ENCODE measurements at regions not wholly inside any gene's neighbourhood (a gene's known extent, or its start where the extent isn't known, plus 50 kb on each side); places are given as distances from the start of the nearest gene placed in this dataset.

- no peak for TF ChIP-seq FOXA1 (IDR thresholded peaks at IDR 0.05)
- TF ChIP-seq CTCF (IDR thresholded peaks at IDR 0.05; ENCODE audit: low read depth, low read length, missing input control), result no peak
- TF ChIP-seq, protein P1, sequence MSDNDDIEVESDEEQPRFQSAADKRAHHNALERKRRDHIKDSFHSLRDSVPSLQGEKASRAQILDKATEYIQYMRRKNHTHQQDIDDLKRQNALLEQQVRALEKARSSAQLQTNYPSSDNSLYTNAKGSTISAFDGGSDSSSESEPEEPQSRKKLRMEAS (IDR thresholded peaks at IDR 0.05), result no peak
- no peak for TF ChIP-seq RAD21 (IDR thresholded peaks at IDR 0.05)
- no peak for TF ChIP-seq SP1 (IDR thresholded peaks at IDR 0.05)
- TF ChIP-seq GABPA (IDR thresholded peaks at IDR 0.05 in 1 of 2, conservative IDR thresholded peaks at IDR 0.05 in 1 of 2), result no peak
- TF ChIP-seq HNF4A (conservative IDR thresholded peaks at IDR 0.05), result no peak
Measured at GRCh38 chr1:217193151-217193550, 437.7 kb downstream of the GPATCH2 start.
